CD14-positive monocyte (primary cell): ENCODE measurements at regions not wholly inside any gene's neighbourhood (a gene's known extent, or its start where the extent isn't known, plus 50 kb on each side); places are given as distances from the start of the nearest gene placed in this dataset.

ENCODE experiments used
- DNase-seq, 3 donors: peaks; one replicate each; pipeline ENCODE4 v3.0.0-alpha.2; 2011 to 2022
- H2AFZ ChIP-seq: 2 replicates; pipeline ENCODE4 v1.6.0; 2012; ENCODE audit warnings: mild to moderate bottlenecking, low read depth, low read length, inconsistent platforms; ENCODE audit not compliant: insufficient read depth, poor library complexity, severe bottlenecking
- H3K27ac ChIP-seq, 2 donors: 1 replicate in 1 of 2; 2 replicates in 1 of 2; pipeline ENCODE4 v1.5.1; 2012 to 2013; ENCODE audit warnings: low read length in 2 of 2, control low read depth in 1 of 2, inconsistent platforms in 1 of 2, low read depth in 1 of 2, mild to moderate bottlenecking in 1 of 2
- H3K27me3 ChIP-seq, 2 donors: one replicate each; pipeline versions ENCODE4 v1.6.0 to v1.6.1; 2011 to 2013; ENCODE audit warnings: low read length in 2 of 2; ENCODE audit not compliant: control insufficient read depth in 2 of 2, insufficient read depth in 2 of 2
- H3K36me3 ChIP-seq, 2 donors: replicated peaks in 1 of 2; 1 replicate in 1 of 2; 2 replicates in 1 of 2; pipeline versions ENCODE4 v1.5.1 to v1.6.1; 2012 to 2013; ENCODE audit warnings: low read length in 2 of 2, control low read depth in 1 of 2, inconsistent platforms in 1 of 2, mild to moderate bottlenecking in 1 of 2; ENCODE audit not compliant: insufficient read depth in 2 of 2, control insufficient read depth in 1 of 2
- H3K4me1 ChIP-seq, 2 donors: 1 replicate in 1 of 2; 2 replicates in 1 of 2; pipeline versions ENCODE4 v1.5.1 to v1.6.1; 2012 to 2013; ENCODE audit warnings: low read length in 2 of 2, control low read depth in 1 of 2, inconsistent platforms in 1 of 2, mild to moderate bottlenecking in 1 of 2, moderate library complexity in 1 of 2; ENCODE audit not compliant: insufficient read depth in 2 of 2, control insufficient read depth in 1 of 2
- H3K4me2 ChIP-seq: replicated peaks from 2 replicates; pipeline ENCODE3; 2012; ENCODE audit warnings: low read length, moderate library complexity, mild to moderate bottlenecking; ENCODE audit not compliant: poor library complexity, severe bottlenecking; ENCODE audit errors: extremely low read depth
- H3K4me3 ChIP-seq, 3 experiments: fragments of 200-600 bp in 1 of 3; sonication (generic) in 1 of 3; replicated peaks in 1 of 3; 1 replicate in 2 of 3; 2 replicates in 1 of 3; pipeline ENCODE4 v1.5.1; 2011 to 2013; ENCODE audit warnings: low read length in 3 of 3, mild to moderate bottlenecking in 3 of 3, control low read depth in 2 of 3, low read depth in 2 of 3, inconsistent platforms in 1 of 3, moderate library complexity in 1 of 3
- H3K79me2 ChIP-seq: 2 replicates; pipeline ENCODE4 v1.6.0; 2012; ENCODE audit warnings: mild to moderate bottlenecking, control low read depth, inconsistent platforms, low read length, moderate library complexity; ENCODE audit not compliant: insufficient read depth
- H3K9ac ChIP-seq: 2 replicates; pipeline ENCODE4 v1.6.0; 2017; ENCODE audit warnings: low read length, mild to moderate bottlenecking; ENCODE audit not compliant: insufficient read depth, poor library complexity, severe bottlenecking
- H3K9me3 ChIP-seq, 2 donors: replicated peaks in 1 of 2; 1 replicate in 1 of 2; 2 replicates in 1 of 2; pipeline versions ENCODE4 v1.5.1 to v1.6.1; 2012 to 2013; ENCODE audit warnings: low read length in 2 of 2, control low read depth in 1 of 2; ENCODE audit not compliant: control insufficient read depth in 1 of 2, insufficient read depth in 1 of 2
- H4K20me1 ChIP-seq: 2 replicates; pipeline ENCODE4 v1.6.0; 2012; ENCODE audit warnings: mild to moderate bottlenecking, low read length, control low read depth, moderate library complexity; ENCODE audit not compliant: insufficient read depth
- H3K27ac Mint-ChIP-seq, 7 donors: one replicate each; pipeline ENCODE4 v1.8.0; 2020; ENCODE audit warnings: mild to moderate bottlenecking in 7 of 7, mixed read lengths in 7 of 7, moderate library complexity in 6 of 7, inconsistent platforms in 2 of 7
- H3K27me3 Mint-ChIP-seq, 3 donors: one replicate each; pipeline ENCODE4 v1.8.0; 2021 to 2022; ENCODE audit warnings: low read depth in 3 of 3, mild to moderate bottlenecking in 3 of 3, mixed read lengths in 3 of 3, moderate library complexity in 3 of 3, inconsistent platforms in 1 of 3
- H3K36me3 Mint-ChIP-seq, 2 donors: one replicate each; pipeline ENCODE4 v1.8.0; 2020; ENCODE audit warnings: mixed read lengths in 2 of 2, inconsistent platforms in 1 of 2, mild to moderate bottlenecking in 1 of 2
- H3K4me1 Mint-ChIP-seq: one replicate; pipeline ENCODE4 v1.8.0; 2020; ENCODE audit warnings: mild to moderate bottlenecking, mixed read lengths
- H3K4me3 Mint-ChIP-seq, 2 donors: one replicate each; pipeline ENCODE4 v1.8.0; 2020; ENCODE audit warnings: mild to moderate bottlenecking in 2 of 2, mixed read lengths in 2 of 2, moderate library complexity in 1 of 2
- H3K9me3 Mint-ChIP-seq, 7 donors: one replicate each; pipeline ENCODE4 v1.8.0; 2020 to 2022; ENCODE audit warnings: mixed read lengths in 7 of 7, mild to moderate bottlenecking in 6 of 7, moderate library complexity in 6 of 7, inconsistent platforms in 2 of 7
- CTCF ChIP-seq: fragments of 200-600 bp; IDR thresholded peaks from one replicate; pipeline ENCODE4 v1.8.0; 2022; ENCODE audit warnings: antibody characterized with exemption, mild to moderate bottlenecking
- WGBS: methylation state at CpG from one replicate; pipeline ENCODE4 v1.1.5; 2013; ENCODE audit warnings: missing lambda C conversion rate; ENCODE audit not compliant: insufficient coverage; 5-methylcytosine and 5-hydroxymethylcytosine counted together
- intact Hi-C, 2 donors: fragments of 100-400 bp; cut with micrococcal nuclease; formaldehyde crosslinking; loops; one replicate each; pipeline versions ENCODE4 v1.15.0 to v1.15.1; 2023

DNA sequence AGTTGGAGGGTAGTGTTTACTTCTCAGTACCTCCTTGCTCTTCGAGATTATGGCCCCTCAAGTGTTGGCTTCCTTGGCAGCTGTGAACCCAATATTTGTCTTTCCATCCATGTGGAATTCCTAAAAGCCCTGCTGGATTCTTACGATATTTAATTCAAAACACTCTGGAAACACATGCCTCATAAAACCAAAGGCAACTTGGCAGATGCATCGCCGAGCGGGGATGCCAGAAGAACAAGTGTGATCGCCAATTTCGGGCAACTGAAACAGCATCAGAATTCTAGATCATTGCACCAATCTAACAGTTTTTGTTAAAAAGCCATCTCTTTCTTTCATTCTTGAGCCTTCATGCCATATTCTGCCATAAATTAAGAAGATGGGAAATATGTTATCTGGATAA is 934.4 kb downstream of the AACS start:
- no peaks in the 10 kb centered on the region for H3K36me3 ChIP-seq
- no peak overlapping the region for H3K27ac Mint-ChIP-seq
- H3K4me1 ChIP-seq: no peaks in the 10 kb centered on the region
- no peak for TF ChIP-seq CTCF
- intact Hi-C loops: no loop called here
- H3K4me3 ChIP-seq: no peak overlapping the region
- H3K27ac ChIP-seq: no peak overlapping the region
- H4K20me1 ChIP-seq: no peaks in the 10 kb centered on the region
- H2AFZ ChIP-seq: no peak overlapping the region
- H3K9me3 Mint-ChIP-seq: peaks cover 0 to 15% (median 7%) of the 10 kb centered on the region in 7 donors
- H3K9me3 ChIP-seq: peaks cover 6 to 8% of the 10 kb centered on the region in 2 donors
- no peaks in the 10 kb centered on the region for H3K27me3 ChIP-seq
- 75% methylated on average over 4 of the region's 7 CpGs for WGBS
- no peak overlapping the region for H3K4me3 Mint-ChIP-seq
- no peaks in the 10 kb centered on the region for H3K79me2 ChIP-seq
- H3K4me1 Mint-ChIP-seq: no peaks in the 10 kb centered on the region
- no peak overlapping the region for H3K4me2 ChIP-seq
- no peak overlapping the region for H3K9ac ChIP-seq
- H3K27me3 Mint-ChIP-seq: no peaks in the 10 kb centered on the region
- H3K36me3 Mint-ChIP-seq: no peaks in the 10 kb centered on the region
- no peak for DNase-seq

DNA sequence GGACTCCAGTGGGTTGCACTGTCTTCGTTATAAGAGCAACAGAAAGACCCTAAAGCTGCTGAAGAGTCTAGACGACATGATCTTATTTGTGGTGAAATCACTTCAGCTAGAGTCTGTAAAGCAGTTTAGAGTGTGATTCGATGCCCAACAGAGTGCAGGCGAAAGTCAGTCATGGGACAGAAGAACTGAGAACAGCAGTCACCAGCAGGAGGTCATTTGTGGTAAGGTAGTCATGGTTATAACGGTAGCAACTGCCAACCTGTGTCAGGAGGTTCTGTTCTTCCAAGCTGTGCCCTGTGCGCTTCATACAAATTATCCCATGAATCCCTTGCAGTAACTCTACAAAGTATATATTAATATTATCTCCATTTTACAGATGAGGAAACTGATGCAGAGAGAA is 954.1 kb downstream of the AACS start:
- no peaks in the 10 kb centered on the region for H4K20me1 ChIP-seq
- no peaks in the 10 kb centered on the region for H3K36me3 ChIP-seq
- H3K27me3 ChIP-seq: no peaks in the 10 kb centered on the region
- H3K9me3 ChIP-seq: peaks cover 24 to 33% of the 10 kb centered on the region in 2 donors
- Mint-ChIP-seq H3K27me3 (no peaks in the 10 kb centered on the region), H3K27ac (no peak overlapping the region), H3K36me3 (no peaks in the 10 kb centered on the region), H3K4me1 (no peaks in the 10 kb centered on the region), H3K9me3 (peaks cover 12 to 33% (median 19%) of the 10 kb centered on the region in 7 donors), H3K4me3 (no peak overlapping the region)
- no peaks in the 10 kb centered on the region for H3K4me1 ChIP-seq
- TF ChIP-seq CTCF: no peak
- intact Hi-C loops: no loop called here
- no peak overlapping the region for H3K27ac ChIP-seq
- H3K4me2 ChIP-seq: no peak overlapping the region
- no peak for DNase-seq
- no peak overlapping the region for H2AFZ ChIP-seq
- 73% methylated on average over 3 of the region's 6 CpGs for WGBS
- H3K79me2 ChIP-seq: no peaks in the 10 kb centered on the region
- H3K4me3 ChIP-seq: no peak overlapping the region
- H3K9ac ChIP-seq: no peak overlapping the region
